ENCODE measurements at regions not wholly inside any gene's neighbourhood (a gene's known extent, or its start where the extent isn't known, plus 50 kb on each side); places are given as distances from the start of the nearest gene placed in this dataset.

DNA sequence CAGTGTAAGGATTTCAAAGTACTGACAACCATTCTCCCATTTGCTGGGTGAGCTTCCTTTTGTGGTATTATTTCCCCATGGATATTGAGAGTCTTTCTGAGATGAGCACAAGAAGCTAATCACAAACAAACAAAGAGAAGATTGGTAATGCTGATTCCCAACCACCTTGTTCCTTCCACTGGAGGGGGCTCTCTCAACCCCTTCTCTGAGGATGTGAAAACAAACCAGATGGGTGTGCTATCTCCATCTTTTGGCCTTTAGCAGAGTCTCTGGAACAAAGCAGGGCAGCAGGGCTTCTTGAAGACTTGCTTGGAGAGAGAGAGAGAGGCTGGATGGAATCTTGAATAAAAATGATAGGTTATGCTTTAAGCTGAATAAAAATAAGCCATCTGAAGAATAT, 576.7 kb upstream of the ZNF462 start:
- Histone ChIP-seq H3K79me2 (ENCODE audit: control insufficient read depth, insufficient read depth, low read length) (no peaks in the 10 kb centered on the region), H3K4me1 (ENCODE audit: control insufficient read depth, extremely low read depth, insufficient read depth, low read length) (no peaks in the 10 kb centered on the region), H3K27me3 (ENCODE audit: control insufficient read depth, extremely low read depth, insufficient read depth, low read length) (no peaks in the 10 kb centered on the region), H3K27ac (ENCODE audit: control insufficient read depth, insufficient read depth, low read length) (no peak overlapping the region), H3K4me3 (ENCODE audit: control insufficient read depth in 2 of 3, extremely low read depth in 1 of 3, insufficient read depth in 2 of 3, low read depth in 1 of 3, low read length in 3 of 3) (no peak overlapping the region), H3K9me3 (ENCODE audit: control insufficient read depth, low read depth, low read length) (no peaks in the 10 kb centered on the region), H3K4me2 (ENCODE audit: control insufficient read depth, extremely low read depth, insufficient read depth, low read depth, low read length) (no peak overlapping the region), H2AFZ (ENCODE audit: control insufficient read depth, low read length) (no peak overlapping the region), H4K20me1 (ENCODE audit: control insufficient read depth, extremely low read depth, insufficient read depth, low read length) (no peaks in the 10 kb centered on the region), H3K9me1 (ENCODE audit: control insufficient read depth, extremely low read depth, insufficient read depth, low read length) (no peaks in the 10 kb centered on the region), H3K9ac (ENCODE audit: control insufficient read depth, extremely low read depth, insufficient read depth, low read length) (no peak overlapping the region), H3K36me3 (ENCODE audit: control insufficient read depth in 2 of 2, extremely low read depth in 1 of 2, insufficient read depth in 2 of 2, low read length in 2 of 2) (no peaks in the 10 kb centered on the region)
- FAIRE-seq (no peak), DNase-seq (ENCODE audit: low read depth, low spot score) (no peak)
- dilution Hi-C loops (cut with MboI; ENCODE audit: extremely low pct_ligation_motif_present, low sequenced_read_pairs) = no loop called here
- TF ChIP-seq, protein P1, sequence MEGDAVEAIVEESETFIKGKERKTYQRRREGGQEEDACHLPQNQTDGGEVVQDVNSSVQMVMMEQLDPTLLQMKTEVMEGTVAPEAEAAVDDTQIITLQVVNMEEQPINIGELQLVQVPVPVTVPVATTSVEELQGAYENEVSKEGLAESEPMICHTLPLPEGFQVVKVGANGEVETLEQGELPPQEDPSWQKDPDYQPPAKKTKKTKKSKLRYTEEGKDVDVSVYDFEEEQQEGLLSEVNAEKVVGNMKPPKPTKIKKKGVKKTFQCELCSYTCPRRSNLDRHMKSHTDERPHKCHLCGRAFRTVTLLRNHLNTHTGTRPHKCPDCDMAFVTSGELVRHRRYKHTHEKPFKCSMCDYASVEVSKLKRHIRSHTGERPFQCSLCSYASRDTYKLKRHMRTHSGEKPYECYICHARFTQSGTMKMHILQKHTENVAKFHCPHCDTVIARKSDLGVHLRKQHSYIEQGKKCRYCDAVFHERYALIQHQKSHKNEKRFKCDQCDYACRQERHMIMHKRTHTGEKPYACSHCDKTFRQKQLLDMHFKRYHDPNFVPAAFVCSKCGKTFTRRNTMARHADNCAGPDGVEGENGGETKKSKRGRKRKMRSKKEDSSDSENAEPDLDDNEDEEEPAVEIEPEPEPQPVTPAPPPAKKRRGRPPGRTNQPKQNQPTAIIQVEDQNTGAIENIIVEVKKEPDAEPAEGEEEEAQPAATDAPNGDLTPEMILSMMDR (optimal IDR thresholded peaks at IDR 0.05 in 1 of 3, IDR thresholded peaks at IDR 0.05 in 1 of 3, conservative IDR thresholded peaks at IDR 0.05 in 1 of 3; ENCODE audit: extremely low read depth in 1 of 3, insufficient read depth in 2 of 3, low read length in 3 of 3) = peak; percentile 24 to 31 (median 26)
- no peak for TF ChIP-seq EZH2 (IDR thresholded peaks at IDR 0.05; ENCODE audit: low read length)

- peak overlapping the region; percentile 36 for H2AFZ ChIP-seq (ENCODE audit: control insufficient read depth, low read length)
- TF ChIP-seq, protein P1 (optimal IDR thresholded peaks at IDR 0.05 in 1 of 3, IDR thresholded peaks at IDR 0.05 in 1 of 3, conservative IDR thresholded peaks at IDR 0.05 in 1 of 3; ENCODE audit: extremely low read depth in 1 of 3, insufficient read depth in 2 of 3, low read length in 3 of 3) = no peak
- TF ChIP-seq EZH2 (IDR thresholded peaks at IDR 0.05; ENCODE audit: low read length) = no peak
- FAIRE-seq = no peak
- no peak overlapping the region for H3K4me3 ChIP-seq (ENCODE audit: control insufficient read depth in 2 of 3, extremely low read depth in 1 of 3, insufficient read depth in 2 of 3, low read depth in 1 of 3, low read length in 3 of 3)
- H3K36me3 ChIP-seq (ENCODE audit: control insufficient read depth in 2 of 2, extremely low read depth in 1 of 2, insufficient read depth in 2 of 2, low read length in 2 of 2) = no peaks in the 10 kb centered on the region
- H3K9ac ChIP-seq (ENCODE audit: control insufficient read depth, extremely low read depth, insufficient read depth, low read length) = no peak overlapping the region
- dilution Hi-C loops (cut with MboI; ENCODE audit: extremely low pct_ligation_motif_present, low sequenced_read_pairs) = no loop called here
- no peaks in the 10 kb centered on the region for H3K79me2 ChIP-seq (ENCODE audit: control insufficient read depth, insufficient read depth, low read length)
- no peaks in the 10 kb centered on the region for H4K20me1 ChIP-seq (ENCODE audit: control insufficient read depth, extremely low read depth, insufficient read depth, low read length)
- no peak overlapping the region for H3K27ac ChIP-seq (ENCODE audit: control insufficient read depth, insufficient read depth, low read length)
- no peak for DNase-seq (ENCODE audit: low read depth, low spot score)
- no peaks in the 10 kb centered on the region for H3K4me1 ChIP-seq (ENCODE audit: control insufficient read depth, extremely low read depth, insufficient read depth, low read length)
- peak overlapping the region; percentile 18 for H3K4me2 ChIP-seq (ENCODE audit: control insufficient read depth, extremely low read depth, insufficient read depth, low read depth, low read length)
- H3K9me1 ChIP-seq (ENCODE audit: control insufficient read depth, extremely low read depth, insufficient read depth, low read length) = no peaks in the 10 kb centered on the region
- no peaks in the 10 kb centered on the region for H3K27me3 ChIP-seq (ENCODE audit: control insufficient read depth, extremely low read depth, insufficient read depth, low read length)
- no peaks in the 10 kb centered on the region for H3K9me3 ChIP-seq (ENCODE audit: control insufficient read depth, low read depth, low read length)
These were observed 575.8 kb upstream of the ZNF462 start for GRCh38 chr9:106287091-106287631.
